K562 (cell line): ENCODE measurements at regions not wholly inside any gene's neighbourhood (a gene's known extent, or its start where the extent isn't known, plus 50 kb on each side); places are given as distances from the start of the nearest gene placed in this dataset.

ENCODE experiments used
- ATAC-seq: fragments of 200-7000 bp; cut with Tn5 transposase; 3 replicates; pipeline ENCODE4 v1.9.1; 2020; ENCODE audit warnings: moderate library complexity
- BruUV-seq: library from RNA; stranded (reverse); fragments of 400-500 nt; replicated peaks from 2 replicates; lab custom pipeline; 2021; lab: Mats Ljungman, UMichigan
- CTCF ChIA-PET: fragments of 300-600 bp; formaldehyde crosslinking; extraction: SDS; loops from one replicate; lab custom pipeline; 2021; ENCODE audit warnings: low intra/inter-chr PET ratio; lab: Yijun Ruan, JAX
- POLR2A ChIA-PET: fragments of 300-600, 350-650 bp; sonication (Branson Sonifier 250); formaldehyde crosslinking; extraction: SDS; loops from one replicate; lab custom pipeline; 2021; ENCODE audit warnings: antibody characterized with exemption, inconsistent platforms; lab: Yijun Ruan, JAX
- DNase-seq, 4 experiments: peaks; one replicate each; pipeline versions ENCODE4 v3.0.0 to v3.0.0-alpha.2; 2011 to 2018; ENCODE audit warnings: low spot score in 3 of 4, mixed read lengths in 3 of 4; ENCODE audit errors: extremely low read depth in 1 of 4
- FAIRE-seq: peaks from 2 replicates; lab custom pipeline; 2011; peaks lifted over from hg19 to GRCh38; lab: Jason Lieb, UNC
- H2AFZ ChIP-seq: 2 replicates; pipeline ENCODE4 v1.6.0; 2011; ENCODE audit warnings: low read depth, low read length, control low read depth, inconsistent platforms
- H3K27ac ChIP-seq: fragments of 200-600 bp; 3 replicates; pipeline ENCODE4 v1.8.0; 2011; ENCODE audit warnings: low read depth, mild to moderate bottlenecking, control low read depth, inconsistent platforms, low read length, moderate library complexity, mixed read lengths; ENCODE audit errors: extremely low read depth
- H3K27me3 ChIP-seq, 2 experiments: fragments of 300-600 bp in 1 of 2; 2 replicates in 1 of 2; 3 replicates in 1 of 2; pipeline versions ENCODE4 v1.6.0 to v1.8.0; 2011; ENCODE audit warnings: inconsistent platforms in 2 of 2, low read length in 2 of 2, mild to moderate bottlenecking in 1 of 2, mixed read lengths in 1 of 2, moderate library complexity in 1 of 2; ENCODE audit not compliant: control insufficient read depth in 2 of 2, insufficient read depth in 2 of 2
- H3K36me3 ChIP-seq: fragments of 300-600 bp; 3 replicates; pipeline ENCODE4 v1.8.0; 2011; ENCODE audit warnings: mild to moderate bottlenecking, low read length, inconsistent platforms; ENCODE audit not compliant: control insufficient read depth, insufficient read depth
- H3K4me1 ChIP-seq, 2 experiments: fragments of 200-600 bp in 1 of 2; replicated peaks in 1 of 2; 2 replicates in 1 of 2; 3 replicates in 1 of 2; pipeline versions ENCODE4 v1.5.1 to v1.8.0; 2011; ENCODE audit warnings: inconsistent platforms in 2 of 2, low read length in 2 of 2, mild to moderate bottlenecking in 1 of 2, mixed read lengths in 1 of 2, moderate library complexity in 1 of 2; ENCODE audit not compliant: control insufficient read depth in 2 of 2, insufficient read depth in 2 of 2
- H3K4me2 ChIP-seq: 2 replicates; pipeline ENCODE4 v1.6.1; 2011; ENCODE audit warnings: low read length, control low read depth, inconsistent platforms, mixed read lengths; ENCODE audit not compliant: insufficient read depth
- H3K4me3 ChIP-seq: fragments of 200-600 bp; sonication (generic), shearing (Covaris generic); 2 replicates; pipeline ENCODE4 v1.5.1; 2016; ENCODE audit warnings: control low read depth, inconsistent platforms
- H3K79me2 ChIP-seq: fragments of 200-600 bp; 3 replicates; pipeline ENCODE4 v1.8.0; 2011; ENCODE audit warnings: low read length, inconsistent platforms; ENCODE audit not compliant: control insufficient read depth, insufficient read depth
- H3K9ac ChIP-seq, 2 experiments: 2 replicates each; pipeline versions ENCODE4 v1.6.0 to v1.6.1; 2011; ENCODE audit warnings: low read depth in 2 of 2, low read length in 2 of 2, control low read depth in 1 of 2, inconsistent platforms in 1 of 2, mild to moderate bottlenecking in 1 of 2, mixed read lengths in 1 of 2; ENCODE audit not compliant: insufficient read depth in 1 of 2
- H3K9me1 ChIP-seq: one replicate; pipeline ENCODE4 v1.6.0; 2011; ENCODE audit warnings: inconsistent platforms, mild to moderate bottlenecking, low read length, moderate library complexity; ENCODE audit not compliant: control insufficient read depth, insufficient read depth
- H3K9me3 ChIP-seq: replicated peaks from 2 replicates; pipeline ENCODE4 v1.5.1; 2011; ENCODE audit warnings: low read depth, low read length, inconsistent platforms; ENCODE audit not compliant: control insufficient read depth, insufficient read depth
- H4K20me1 ChIP-seq: replicated peaks from 2 replicates; pipeline ENCODE4 v1.6.1; 2011; ENCODE audit warnings: low read length, inconsistent platforms, mixed read lengths; ENCODE audit not compliant: control insufficient read depth, insufficient read depth
- ZNF140 ChIP-seq: fragments of 250-450 bp; sonication (Bioruptor Pico); IDR thresholded peaks from 2 replicates; pipeline ENCODE4 v1.8.0; 2021; ENCODE audit warnings: moderate library complexity, mild to moderate bottlenecking, inconsistent platforms
- WGBS: fragments of 100-300 bp; shearing (Covaris generic); methylation state at CpG from one replicate; pipeline ENCODE4 v1.1.6; 2016; ENCODE audit warnings: low coverage, mixed read lengths; ENCODE audit not compliant: insufficient coverage; ENCODE audit errors: missing lambda C conversion rate; 5-methylcytosine and 5-hydroxymethylcytosine counted together
- in situ Hi-C: fragments of 300-500 bp; cut with MboI; formaldehyde crosslinking; loops from 4 replicates; pipeline ENCODE4 v1.15.0; 2018; ENCODE audit warnings: inconsistent platforms, mixed read lengths
- intact Hi-C: fragments of 100-400 bp; cut with micrococcal nuclease; formaldehyde crosslinking; loops from 2 replicates; pipeline ENCODE4 v1.14.2; 2022
- TF ChIP-seq, protein P1 (sequence below): fragments of 200-800 bp; sonication (Bioruptor generic); IDR thresholded peaks from 2 replicates; pipeline ENCODE4 v1.6.1; 2017; ENCODE audit warnings: missing genetic modification characterization, missing compliant biosample characterization

DNA sequence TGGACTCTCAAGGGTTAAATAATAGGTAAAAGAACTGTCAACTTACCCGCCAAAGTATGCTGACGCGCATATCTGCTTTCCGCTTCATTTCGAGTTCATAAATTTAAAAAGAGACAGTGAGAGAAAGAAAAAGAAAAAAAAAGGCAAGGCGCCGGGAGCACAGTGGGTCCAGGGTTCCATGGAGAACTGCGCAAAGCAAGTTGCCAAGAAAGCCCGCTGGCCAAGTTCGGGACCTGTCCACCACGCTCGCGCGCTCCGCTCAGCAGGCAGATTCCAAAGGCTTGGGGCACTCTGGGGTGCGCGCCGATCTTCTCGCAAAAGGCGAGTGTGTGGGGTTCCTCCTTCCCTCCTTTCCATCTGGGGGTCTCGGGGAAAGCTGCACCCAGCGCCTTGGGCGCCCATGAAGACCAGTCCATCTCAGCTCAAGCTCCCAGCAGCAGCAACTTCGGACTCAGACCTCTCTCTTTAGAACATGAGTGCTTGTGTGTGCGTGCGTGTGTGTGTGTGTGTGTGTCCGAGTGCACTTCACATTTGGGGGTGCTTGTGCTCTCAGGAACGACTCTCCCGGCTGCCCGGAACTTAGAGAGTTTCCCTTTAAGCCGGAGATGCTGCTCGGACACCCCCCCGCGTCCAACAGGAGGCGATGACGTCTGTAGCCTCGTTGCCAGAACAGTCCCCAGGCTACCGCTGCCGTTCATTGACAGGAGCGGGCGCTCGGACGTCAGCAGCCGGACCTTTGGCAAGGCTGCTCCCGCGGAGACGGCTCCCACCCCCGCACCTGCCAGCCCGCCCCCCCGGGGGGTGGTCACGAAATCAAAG, 180.0 kb downstream of the TBXT start:
- Histone ChIP-seq H3K79me2 (no peaks in the 10 kb centered on the region), H3K9me3 (no peaks in the 10 kb centered on the region), H3K4me1 (no peaks in the 10 kb centered on the region), H3K4me2 (no peak overlapping the region), H3K9ac (0 out of 4 replicates have a peak overlapping the region, but pooled peaks of 1 of the 2 experiments have one; percentile 17), H3K9me1 (no peaks in the 10 kb centered on the region), H3K27me3 (peaks cover 4 to 12% of the 10 kb centered on the region in 2 experiments; a peak in 3 of 5 replicates), H3K27ac (no peak overlapping the region), H2AFZ (no peak overlapping the region), H3K36me3 (no peaks in the 10 kb centered on the region)
- ATAC-seq: peak; percentile 58
- CTCF ChIA-PET: no interaction called here
- WGBS: 4% methylated on average over 46 of the region's 51 CpGs
- intact Hi-C loops (no loop called here), in situ Hi-C loops (no loop called here)
- no TSS peak for BruUV-seq
- no peak for FAIRE-seq
- POLR2A ChIA-PET: no interaction called here
- TF ChIP-seq ZNF140 (CRISPR knock-in tag): no peak
- TF ChIP-seq, protein P1, sequence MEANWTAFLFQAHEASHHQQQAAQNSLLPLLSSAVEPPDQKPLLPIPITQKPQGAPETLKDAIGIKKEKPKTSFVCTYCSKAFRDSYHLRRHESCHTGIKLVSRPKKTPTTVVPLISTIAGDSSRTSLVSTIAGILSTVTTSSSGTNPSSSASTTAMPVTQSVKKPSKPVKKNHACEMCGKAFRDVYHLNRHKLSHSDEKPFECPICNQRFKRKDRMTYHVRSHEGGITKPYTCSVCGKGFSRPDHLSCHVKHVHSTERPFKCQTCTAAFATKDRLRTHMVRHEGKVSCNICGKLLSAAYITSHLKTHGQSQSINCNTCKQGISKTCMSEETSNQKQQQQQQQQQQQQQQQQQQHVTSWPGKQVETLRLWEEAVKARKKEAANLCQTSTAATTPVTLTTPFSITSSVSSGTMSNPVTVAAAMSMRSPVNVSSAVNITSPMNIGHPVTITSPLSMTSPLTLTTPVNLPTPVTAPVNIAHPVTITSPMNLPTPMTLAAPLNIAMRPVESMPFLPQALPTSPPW (CRISPR knock-in tag): peak; percentile 34; the same call in 1 of the 2 replicates
- TF ChIP-seq, all 486 proteins: peak for 1
- Histone ChIP-seq H4K20me1 (peaks cover 3% of the 10 kb centered on the region), H3K4me3 (no peak overlapping the region)
- DNase-seq: peak in 1 of 4 experiments; percentile 8
